Hepatocyte (in vitro differentiated cells): ENCODE measurements at regions not wholly inside any gene's neighbourhood (a gene's known extent, or its start where the extent isn't known, plus 50 kb on each side); places are given as distances from the start of the nearest gene placed in this dataset.

ENCODE experiments used
- DNase-seq: peaks from one replicate; pipeline ENCODE4 v3.0.0-alpha.2; 2016; ENCODE audit warnings: low spot score
- H2AFZ ChIP-seq: fragments of 200-600 bp; sonication (generic); 2 replicates; pipeline ENCODE4 v1.6.0; 2016; ENCODE audit warnings: antibody characterized with exemption, mild to moderate bottlenecking
- H3K27ac ChIP-seq: fragments of 200-600 bp; sonication (generic); 2 replicates; pipeline ENCODE4 v1.5.1; 2016; ENCODE audit warnings: mild to moderate bottlenecking
- H3K27me3 ChIP-seq: fragments of 200-600 bp; sonication (generic); 2 replicates; pipeline ENCODE4 v1.6.1; 2016
- H3K36me3 ChIP-seq: fragments of 200-600 bp; sonication (generic); replicated peaks from 2 replicates; pipeline ENCODE4 v1.5.1; 2016; ENCODE audit warnings: low read depth; ENCODE audit not compliant: insufficient read depth
- H3K4me1 ChIP-seq: fragments of 200-600 bp; sonication (generic); 2 replicates; pipeline ENCODE4 v1.5.1; 2016; ENCODE audit warnings: mild to moderate bottlenecking, moderate library complexity; ENCODE audit not compliant: insufficient read depth
- H3K4me2 ChIP-seq: fragments of 200-600 bp; sonication (generic); 2 replicates; pipeline ENCODE4 v1.6.0; 2016
- H3K4me3 ChIP-seq: fragments of 200-600 bp; sonication (generic); 2 replicates; pipeline ENCODE4 v1.5.1; 2016; ENCODE audit warnings: mild to moderate bottlenecking
- H3K79me2 ChIP-seq: fragments of 200-600 bp; sonication (generic); 2 replicates; pipeline ENCODE4 v1.6.0; 2017; ENCODE audit warnings: mild to moderate bottlenecking
- H3K9me2 ChIP-seq: fragments of 200-600 bp; sonication (generic); replicated peaks from 2 replicates; pipeline ENCODE4 v1.6.0; 2017; ENCODE audit warnings: mild to moderate bottlenecking; ENCODE audit not compliant: insufficient read depth
- H3K9me3 ChIP-seq: fragments of 200-600 bp; sonication (generic); 2 replicates; pipeline ENCODE4 v1.5.1; 2016; ENCODE audit warnings: low read depth, mild to moderate bottlenecking
- H4K20me1 ChIP-seq: fragments of 200-600 bp; sonication (generic); 2 replicates; pipeline ENCODE4 v1.6.0; 2016; ENCODE audit warnings: mild to moderate bottlenecking; ENCODE audit not compliant: insufficient read depth, poor library complexity, severe bottlenecking
- CTCF ChIP-seq: fragments of 200-600 bp; sonication (generic); IDR thresholded peaks from 2 replicates; pipeline ENCODE4 v1.5.1; 2016; ENCODE audit warnings: antibody characterized with exemption, mild to moderate bottlenecking; ENCODE audit not compliant: poor library complexity
- EZH2 ChIP-seq: fragments of 200-600 bp; sonication (generic); IDR thresholded peaks from 2 replicates; pipeline ENCODE4 v1.6.1; 2016; ENCODE audit warnings: antibody characterized with exemption, mild to moderate bottlenecking, borderline replicate concordance
- EZH2phosphoT487 ChIP-seq: fragments of 200-600 bp; sonication (generic); IDR thresholded peaks from one replicate; pipeline ENCODE4 v1.6.1; 2018; ENCODE audit warnings: antibody characterized with exemption, mild to moderate bottlenecking, low read depth, moderate library complexity; ENCODE audit not compliant: unreplicated experiment, severe bottlenecking
- WGBS: methylation state at CpG from one replicate; pipeline ENCODE4 v1.1.6; 2016; ENCODE audit warnings: low lambda C conversion rate; ENCODE audit errors: missing lambda C conversion rate; 5-methylcytosine and 5-hydroxymethylcytosine counted together

GRCh38 chr6:120484146-120484545 is 850.1 kb downstream of the TBC1D32 start:
- TF ChIP-seq EZH2phosphoT487 (no peak), EZH2 (no peak), CTCF (no peak)
- H3K4me3 ChIP-seq: no peak overlapping the region
- no peaks in the 10 kb centered on the region for H4K20me1 ChIP-seq
- H3K27ac ChIP-seq: no peak overlapping the region
- no peaks in the 10 kb centered on the region for H3K9me3 ChIP-seq
- H3K4me2 ChIP-seq: no peak overlapping the region
- no peaks in the 10 kb centered on the region for H3K4me1 ChIP-seq
- no peaks in the 10 kb centered on the region for H3K79me2 ChIP-seq
- H3K27me3 ChIP-seq: no peaks in the 10 kb centered on the region
- no peak overlapping the region for H2AFZ ChIP-seq
- DNase-seq: no peak
- WGBS: 93% methylated on average over 2 of the region's 2 CpGs
- no peaks in the 10 kb centered on the region for H3K9me2 ChIP-seq
- no peaks in the 10 kb centered on the region for H3K36me3 ChIP-seq

GRCh38 chr6:120478650-120479049 is 855.6 kb downstream of the TBC1D32 start:
- Histone ChIP-seq H3K27me3 (no peaks in the 10 kb centered on the region), H3K4me1 (no peaks in the 10 kb centered on the region), H4K20me1 (no peaks in the 10 kb centered on the region), H3K4me3 (no peak overlapping the region), H3K36me3 (no peaks in the 10 kb centered on the region), H3K79me2 (no peaks in the 10 kb centered on the region), H3K27ac (no peak overlapping the region), H3K9me2 (no peaks in the 10 kb centered on the region), H3K4me2 (no peak overlapping the region), H3K9me3 (peaks cover 4% of the 10 kb centered on the region), H2AFZ (no peak overlapping the region)
- no peak for TF ChIP-seq CTCF
- no peak for TF ChIP-seq EZH2
- no peak for TF ChIP-seq EZH2phosphoT487
- 79% methylated on average over 1 of the region's 1 CpG for WGBS
- DNase-seq: no peak

GRCh38 chr6:120473804-120474203 is 860.5 kb downstream of the TBC1D32 start:
- Histone ChIP-seq H3K79me2 (no peaks in the 10 kb centered on the region), H3K4me1 (no peaks in the 10 kb centered on the region), H4K20me1 (no peaks in the 10 kb centered on the region), H3K36me3 (no peaks in the 10 kb centered on the region), H3K27ac (no peak overlapping the region), H3K9me3 (peaks cover 4% of the 10 kb centered on the region), H2AFZ (no peak overlapping the region), H3K9me2 (no peaks in the 10 kb centered on the region), H3K4me2 (no peak overlapping the region), H3K27me3 (no peaks in the 10 kb centered on the region), H3K4me3 (no peak overlapping the region)
- WGBS: 43% methylated on average over 2 of the region's 2 CpGs
- TF ChIP-seq EZH2phosphoT487 (no peak), CTCF (no peak), EZH2 (no peak)
- no peak for DNase-seq

- no peak overlapping the region for H3K27ac ChIP-seq
- no peaks in the 10 kb centered on the region for H4K20me1 ChIP-seq
- WGBS: 70% methylated on average over 1 of the region's 1 CpG
- no peak for DNase-seq
- H3K79me2 ChIP-seq: no peaks in the 10 kb centered on the region
- TF ChIP-seq EZH2phosphoT487: no peak
- no peak for TF ChIP-seq CTCF
- no peak for TF ChIP-seq EZH2
- no peaks in the 10 kb centered on the region for H3K27me3 ChIP-seq
- H3K36me3 ChIP-seq: no peaks in the 10 kb centered on the region
- H3K4me1 ChIP-seq: no peaks in the 10 kb centered on the region
- H2AFZ ChIP-seq: no peak overlapping the region
- H3K9me3 ChIP-seq: no peaks in the 10 kb centered on the region
- no peak overlapping the region for H3K4me3 ChIP-seq
- H3K9me2 ChIP-seq: no peaks in the 10 kb centered on the region
- H3K4me2 ChIP-seq: no peak overlapping the region
Measured at GRCh38 chr6:120468486-120468885, 865.8 kb downstream of the TBC1D32 start.
